ENCODE measurements at regions not wholly inside any gene's neighbourhood (a gene's known extent, or its start where the extent isn't known, plus 50 kb on each side); places are given as distances from the start of the nearest gene placed in this dataset.

DNA sequence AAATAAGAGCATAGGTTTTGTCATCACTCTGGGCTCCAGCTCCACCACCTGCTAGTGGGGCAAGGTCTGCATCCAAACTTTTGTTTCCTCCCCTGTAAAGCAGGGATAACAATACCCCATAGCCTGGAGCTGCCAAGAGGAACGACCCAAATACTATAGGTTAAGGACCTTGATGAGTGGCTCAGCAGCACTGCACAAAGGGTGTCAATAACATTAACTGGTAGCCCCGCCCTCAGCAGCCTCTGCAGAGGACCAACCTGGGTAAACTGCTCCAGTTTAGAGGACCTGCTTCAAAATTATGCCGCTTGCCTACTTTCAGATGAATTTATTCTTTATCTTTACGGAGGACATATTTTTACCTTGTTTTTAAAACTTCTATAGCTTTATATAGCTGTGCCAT is 65.8 kb upstream of the RIOK3 start:
- DNase-seq: no peak

GRCh38 chr18:23388357-23388756 is 64.7 kb upstream of the RIOK3 start:
- DNase-seq: no peak

DNA sequence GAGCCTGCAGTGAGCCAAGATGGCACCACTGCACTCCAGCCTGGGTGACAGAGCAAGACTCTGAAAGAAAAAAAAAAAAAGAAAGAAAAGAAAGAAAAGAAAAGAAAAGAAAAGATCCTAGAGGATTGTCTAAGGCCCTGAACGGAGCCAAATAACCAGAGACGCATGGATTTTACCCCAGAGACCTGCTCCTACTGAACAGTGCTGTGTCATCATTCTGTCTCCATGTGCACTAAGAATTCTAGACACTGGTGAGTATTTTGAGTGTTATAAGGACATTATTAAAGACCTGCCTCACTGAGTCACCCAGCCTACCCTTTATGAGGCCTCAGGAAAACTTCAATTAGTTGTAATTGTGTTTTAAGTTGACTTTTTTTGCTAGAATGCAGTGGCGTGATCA is 61.9 kb upstream of the RIOK3 start:
- no peak for DNase-seq

DNA sequence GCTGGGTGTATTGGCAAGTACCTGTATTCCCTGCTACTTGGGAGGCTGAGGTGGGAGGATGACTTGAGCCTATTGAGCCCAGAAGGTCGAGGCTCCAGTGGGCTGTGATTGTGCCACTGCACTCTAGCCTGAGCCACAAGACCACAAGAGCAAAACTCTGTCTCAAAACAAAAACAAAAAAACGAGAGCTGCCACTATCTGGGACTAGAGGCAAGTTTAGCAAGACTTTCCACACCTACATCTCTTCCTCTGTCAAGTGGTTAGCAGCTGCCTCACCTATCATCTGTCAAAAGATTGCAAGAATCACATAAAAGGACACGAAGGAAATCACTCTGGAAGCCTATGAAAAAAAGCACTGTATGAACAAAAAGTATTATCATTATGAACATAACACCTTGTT is 55.2 kb upstream of the RIOK3 start:
- DNase-seq: no peak

GRCh38 chr18:23398401-23398800 is 54.7 kb upstream of the RIOK3 start:
- DNase-seq: no peak

GRCh38 chr18:23399067-23399466 is 54.0 kb upstream of the RIOK3 start:
- no peak for DNase-seq

- no peak for DNase-seq
Measured at GRCh38 chr18:23400918-23401317, 52.2 kb upstream of the RIOK3 start.

DNA sequence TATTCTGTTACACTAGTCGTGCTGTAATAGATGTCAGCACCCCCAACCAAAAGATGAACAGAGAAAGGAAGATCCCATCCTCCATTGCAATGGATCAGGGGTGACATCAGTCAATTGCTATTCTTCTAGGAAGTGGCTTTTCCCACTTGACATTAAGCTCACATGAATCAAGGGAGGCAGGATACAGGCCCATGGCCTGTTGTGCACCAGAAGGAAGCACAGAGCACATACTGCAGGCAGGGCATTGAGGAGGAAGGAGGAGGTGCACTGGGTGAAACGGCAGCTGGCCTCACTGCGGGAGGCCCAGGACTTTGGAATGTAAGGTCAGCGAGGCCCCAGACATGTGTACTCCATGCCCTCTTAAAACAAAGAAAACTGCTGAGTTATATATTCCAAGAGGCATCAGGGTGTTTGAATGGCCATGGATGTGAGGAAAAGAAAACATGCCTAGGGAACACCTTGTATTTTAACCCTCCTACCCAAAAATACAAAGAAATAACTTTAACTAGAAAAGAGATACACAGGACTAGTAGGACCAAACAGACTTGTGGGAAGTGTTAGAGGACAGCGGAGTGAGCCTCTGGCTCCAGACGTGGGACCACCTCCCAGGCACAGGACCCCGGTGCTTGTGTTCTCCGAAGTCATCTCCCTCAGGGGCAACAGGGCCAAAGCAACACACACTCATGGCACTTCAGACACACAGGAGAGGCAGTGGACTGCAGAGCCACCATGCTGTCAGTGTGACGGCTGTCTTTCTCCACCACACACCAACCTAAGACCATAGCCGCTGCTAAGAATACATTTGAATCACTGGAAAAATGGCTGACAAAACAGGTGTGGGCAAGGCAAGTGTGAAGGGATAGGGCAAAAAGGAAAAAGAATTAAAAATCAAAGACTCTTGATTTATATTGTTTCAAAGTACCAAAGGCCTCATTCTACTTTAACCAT is 51.4 kb upstream of the RIOK3 start:
- peak in 1 of 14 donors; percentile 29 for DNase-seq

Data from C1 segment of cervical spinal cord (tissue), 14 donors.